ENCODE measurements at regions not wholly inside any gene's neighbourhood (a gene's known extent, or its start where the extent isn't known, plus 50 kb on each side); places are given as distances from the start of the nearest gene placed in this dataset.
"Not testable (repeated sequence)": the region's sequence is repeated elsewhere in the genome, so short reads cannot be mapped to it uniquely, and the experiment has no call there.

- not testable (repeated sequence) for DNase-seq
Measured at GRCh38 chr15:77896147-77897112, 181.1 kb downstream of the TBC1D2B start.

GRCh38 chr15:77895742-77896141 is 181.8 kb downstream of the TBC1D2B start:
- DNase-seq: no peak

GRCh38 chr15:77895145-77895544 is 182.4 kb downstream of the TBC1D2B start:
- not testable (repeated sequence) for DNase-seq

GRCh38 chr15:77893671-77894640 is 183.6 kb downstream of the TBC1D2B start:
- DNase-seq: not testable (repeated sequence)

GRCh38 chr15:77893246-77893645 is 184.3 kb downstream of the TBC1D2B start:
- DNase-seq: not testable (repeated sequence)

- DNase-seq: no peak
Measured at GRCh38 chr15:77892335-77892734, 185.2 kb downstream of the TBC1D2B start.

- DNase-seq: not testable (repeated sequence)
Measured at GRCh38 chr15:77891862-77892261, 185.6 kb downstream of the TBC1D2B start.

- not testable (repeated sequence) for DNase-seq
Measured at GRCh38 chr15:77890911-77891801, 186.4 kb downstream of the TBC1D2B start.

- DNase-seq: not testable (repeated sequence)
Measured at GRCh38 chr15:77889828-77890725, 187.4 kb downstream of the TBC1D2B start.

- DNase-seq: no peak
Measured at GRCh38 chr15:77889009-77889806, 188.3 kb downstream of the TBC1D2B start.

GRCh38 chr15:77887563-77888429 is 189.7 kb downstream of the TBC1D2B start:
- DNase-seq: not testable (repeated sequence)

GRCh38 chr15:77886805-77887448 is 190.6 kb downstream of the TBC1D2B start:
- DNase-seq: no peak

GRCh38 chr15:77885877-77886500 is 191.5 kb downstream of the TBC1D2B start:
- not testable (repeated sequence) for DNase-seq

GRCh38 chr15:77883012-77883411 is 194.5 kb downstream of the TBC1D2B start:
- DNase-seq: not testable (repeated sequence)

- no peak for DNase-seq
Measured at GRCh38 chr15:77881950-77882349, 195.6 kb downstream of the TBC1D2B start.

GRCh38 chr15:77881535-77881934 is 196.0 kb downstream of the TBC1D2B start:
- not testable (repeated sequence) for DNase-seq

- not testable (repeated sequence) for DNase-seq
Measured at GRCh38 chr15:77879466-77879865, 198.0 kb downstream of the TBC1D2B start.
